Endothelial cell of umbilical vein (primary cell): ENCODE measurements at regions not wholly inside any gene's neighbourhood (a gene's known extent, or its start where the extent isn't known, plus 50 kb on each side); places are given as distances from the start of the nearest gene placed in this dataset.

Source experiments
- EZH2 ChIP-seq: IDR thresholded peaks from 2 replicates; pipeline ENCODE4 v1.6.1; 2012; ENCODE audit warnings: borderline replicate concordance, low read depth, mild to moderate bottlenecking, moderate library complexity, low read length, inconsistent platforms; ENCODE audit not compliant: severe bottlenecking
- GATA2 ChIP-seq: IDR thresholded peaks from 2 replicates; pipeline ENCODE4 v1.7.0; 2011; ENCODE audit warnings: low read depth, mild to moderate bottlenecking, moderate library complexity, mixed read lengths, low read length; ENCODE audit not compliant: insufficient read length, insufficient read depth
- MYC ChIP-seq: IDR thresholded peaks from one replicate; pipeline ENCODE4 v1.6.1; 2011; ENCODE audit warnings: mild to moderate bottlenecking, low read depth, low read length
- POLR2A ChIP-seq: IDR thresholded peaks from 2 replicates; pipeline ENCODE4 v1.6.1; 2012; ENCODE audit warnings: low read depth, mild to moderate bottlenecking, control low read depth, low read length
- POLR2AphosphoS5 ChIP-seq: IDR thresholded peaks from 2 replicates; pipeline ENCODE4 v1.6.1; 2012; ENCODE audit warnings: low read depth, mild to moderate bottlenecking, control low read depth, low read length, moderate library complexity; ENCODE audit not compliant: insufficient read depth
- TF ChIP-seq, protein P1 (sequence below), 2 donors: IDR thresholded peaks; 1 replicate in 1 of 2; 2 replicates in 1 of 2; pipeline ENCODE4 v1.5.1; 2011; ENCODE audit warnings: low read length in 2 of 2, mild to moderate bottlenecking in 2 of 2, moderate library complexity in 2 of 2, control low read depth in 1 of 2, inconsistent platforms in 1 of 2, low read depth in 1 of 2; ENCODE audit not compliant: insufficient read depth in 1 of 2; ENCODE audit errors: extremely low read depth in 1 of 2
- TF ChIP-seq, protein P2 (sequence below): IDR thresholded peaks from 2 replicates; pipeline ENCODE4 v1.6.1; 2011; ENCODE audit not compliant: insufficient read depth, insufficient read length

DNA sequence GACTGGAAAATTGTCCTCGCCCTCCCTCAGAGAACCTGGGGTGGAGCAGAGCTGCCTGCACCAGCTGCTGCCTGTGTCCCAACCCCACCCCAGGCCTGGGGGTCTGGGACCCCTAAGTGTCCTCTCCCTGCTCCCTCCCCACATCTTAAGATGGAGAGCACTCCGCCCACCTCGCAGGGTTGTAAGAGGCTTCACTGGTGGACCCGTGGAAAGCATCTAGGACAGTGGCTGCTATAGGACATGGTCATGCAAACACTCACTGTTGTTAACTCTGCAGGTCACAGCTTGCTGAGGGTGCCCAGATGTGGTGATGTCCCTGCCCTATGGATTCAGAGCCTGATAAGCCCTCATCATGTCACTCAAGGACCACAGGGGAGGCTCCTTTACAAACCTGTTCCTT is 62.0 kb upstream of the ARNT2 start:
- TF ChIP-seq, protein P1, sequence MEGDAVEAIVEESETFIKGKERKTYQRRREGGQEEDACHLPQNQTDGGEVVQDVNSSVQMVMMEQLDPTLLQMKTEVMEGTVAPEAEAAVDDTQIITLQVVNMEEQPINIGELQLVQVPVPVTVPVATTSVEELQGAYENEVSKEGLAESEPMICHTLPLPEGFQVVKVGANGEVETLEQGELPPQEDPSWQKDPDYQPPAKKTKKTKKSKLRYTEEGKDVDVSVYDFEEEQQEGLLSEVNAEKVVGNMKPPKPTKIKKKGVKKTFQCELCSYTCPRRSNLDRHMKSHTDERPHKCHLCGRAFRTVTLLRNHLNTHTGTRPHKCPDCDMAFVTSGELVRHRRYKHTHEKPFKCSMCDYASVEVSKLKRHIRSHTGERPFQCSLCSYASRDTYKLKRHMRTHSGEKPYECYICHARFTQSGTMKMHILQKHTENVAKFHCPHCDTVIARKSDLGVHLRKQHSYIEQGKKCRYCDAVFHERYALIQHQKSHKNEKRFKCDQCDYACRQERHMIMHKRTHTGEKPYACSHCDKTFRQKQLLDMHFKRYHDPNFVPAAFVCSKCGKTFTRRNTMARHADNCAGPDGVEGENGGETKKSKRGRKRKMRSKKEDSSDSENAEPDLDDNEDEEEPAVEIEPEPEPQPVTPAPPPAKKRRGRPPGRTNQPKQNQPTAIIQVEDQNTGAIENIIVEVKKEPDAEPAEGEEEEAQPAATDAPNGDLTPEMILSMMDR (IDR thresholded peaks at IDR 0.05; ENCODE audit: extremely low read depth in 1 of 2, insufficient read depth in 1 of 2, low read depth in 1 of 2, low read length in 2 of 2), result no peak
- no peak for TF ChIP-seq EZH2
- no peak for TF ChIP-seq POLR2A
- no peak for TF ChIP-seq POLR2AphosphoS5
- no peak for TF ChIP-seq MYC
- TF ChIP-seq GATA2, result no peak
- TF ChIP-seq, protein P2, sequence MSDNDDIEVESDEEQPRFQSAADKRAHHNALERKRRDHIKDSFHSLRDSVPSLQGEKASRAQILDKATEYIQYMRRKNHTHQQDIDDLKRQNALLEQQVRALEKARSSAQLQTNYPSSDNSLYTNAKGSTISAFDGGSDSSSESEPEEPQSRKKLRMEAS, result no peak
